Hematopoietic multipotent progenitor cell treated with erythropoietin and hydrocortisone succinate and interleukin-3 and kit ligand, for 17 days (in vitro differentiated cells): ENCODE measurements at regions not wholly inside any gene's neighbourhood (a gene's known extent, or its start where the extent isn't known, plus 50 kb on each side); places are given as distances from the start of the nearest gene placed in this dataset.

ENCODE experiments used
- DNase-seq: peaks from one replicate; pipeline ENCODE4 v3.0.0-alpha.2; 2015; ENCODE audit warnings: low spot score

DNA sequence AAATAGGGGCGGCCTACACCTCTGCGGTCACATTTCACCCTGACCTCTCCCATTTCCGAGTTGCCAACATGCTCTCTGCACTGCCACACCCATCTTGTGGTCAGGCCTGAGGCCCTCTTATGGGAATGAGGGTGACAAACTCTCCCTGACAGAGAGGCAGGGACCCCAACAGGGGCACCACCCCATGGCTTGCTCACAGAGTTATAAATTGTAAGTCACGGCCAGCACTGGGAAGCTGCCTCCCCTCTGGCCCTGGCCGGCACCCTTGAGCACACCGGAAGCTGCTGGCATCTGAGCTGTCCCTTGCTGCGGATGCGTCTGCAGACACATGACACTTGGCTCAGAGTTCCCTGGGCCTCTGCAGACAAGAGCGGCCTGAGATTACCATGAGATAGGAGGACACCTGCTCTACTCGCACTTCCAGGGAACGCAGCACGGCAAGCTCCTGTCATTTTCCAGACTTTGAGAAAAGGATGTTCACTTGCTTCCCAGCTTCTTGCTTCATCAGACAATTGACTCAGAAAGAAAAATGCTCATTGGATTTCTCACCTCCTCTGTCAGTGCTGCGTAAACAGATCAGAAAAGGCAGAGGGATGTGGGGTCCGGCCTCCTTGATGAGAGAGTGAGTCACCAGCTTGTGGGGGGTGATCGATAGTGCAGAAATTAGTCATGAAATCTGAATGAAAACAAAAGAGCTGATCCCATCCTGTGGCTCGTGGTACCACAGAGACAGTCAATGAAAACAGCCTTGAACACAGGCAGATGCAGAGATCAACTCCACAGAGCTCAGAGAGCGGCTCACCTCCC is 269.8 kb downstream of the SYK start:
- DNase-seq, result no peak

GRCh38 chr9:91073049-91073810 is 271.6 kb downstream of the SYK start:
- no peak for DNase-seq

DNA sequence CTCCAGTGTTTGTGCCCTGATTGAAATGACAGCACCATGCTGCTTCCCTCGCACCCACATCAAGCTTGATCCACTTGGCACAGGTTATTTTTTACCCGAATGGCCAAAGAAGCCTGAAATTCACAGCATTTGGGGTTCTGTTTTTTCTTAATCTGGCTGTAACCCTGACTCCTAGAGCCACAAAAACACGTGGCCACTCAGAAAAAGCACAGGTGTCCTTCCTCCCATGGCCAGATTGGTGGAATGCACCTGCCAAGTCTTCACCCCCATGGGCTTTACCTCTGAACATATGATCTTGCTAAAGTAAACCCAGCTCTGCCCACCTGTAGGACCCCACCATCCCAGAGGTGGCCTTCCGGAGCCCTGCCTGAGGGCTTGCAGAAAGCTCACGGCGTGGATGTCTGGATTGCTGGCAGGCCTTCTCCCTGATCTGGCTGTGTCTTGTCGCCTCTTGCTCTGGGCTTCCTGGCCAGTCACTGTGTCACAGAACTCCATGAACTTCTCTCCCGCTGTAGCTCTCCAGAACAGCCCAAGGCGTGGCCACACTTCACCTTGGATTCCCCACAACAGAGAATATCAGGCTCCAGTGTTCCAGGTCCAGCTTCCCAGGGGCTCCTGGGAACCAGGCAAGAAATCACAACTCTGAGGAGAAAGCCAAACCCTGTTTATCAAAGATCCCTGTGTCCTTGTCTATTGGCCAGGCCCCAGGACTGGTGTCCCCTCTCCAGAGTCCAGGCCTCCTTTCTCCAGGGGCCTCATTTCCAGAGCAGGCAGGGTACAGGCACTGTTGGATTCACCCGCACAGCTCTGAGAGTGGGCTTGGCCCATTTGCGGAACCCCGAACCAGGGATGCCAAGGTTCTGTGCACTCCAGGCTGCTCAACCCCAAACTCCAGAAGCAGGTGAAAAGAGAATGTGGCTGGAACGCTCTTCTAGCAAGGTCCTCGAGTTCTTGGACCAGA is 272.5 kb downstream of the SYK start:
- DNase-seq, result no peak

DNA sequence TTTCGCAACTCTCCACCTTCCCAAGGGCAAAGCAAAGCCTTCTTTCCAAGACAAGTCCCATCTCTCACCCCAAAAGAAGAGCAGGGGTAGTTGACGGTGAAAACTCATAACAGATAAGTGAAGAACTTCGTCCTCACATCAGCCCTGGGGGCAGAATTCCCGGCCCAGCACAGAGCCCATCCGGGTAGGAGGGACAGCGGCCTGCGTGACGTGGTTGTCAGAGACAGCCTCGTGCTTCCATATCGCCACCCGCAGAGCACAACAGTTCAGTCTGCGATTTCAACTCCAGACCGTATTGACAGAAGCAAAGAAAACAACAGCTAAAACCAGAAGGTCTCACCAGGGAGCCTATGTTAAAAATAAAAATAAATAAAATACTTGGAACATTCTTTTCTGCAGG is 273.2 kb downstream of the SYK start:
- DNase-seq, result no peak

- DNase-seq, result no peak
Measured at GRCh38 chr9:91075279-91075678, 273.7 kb downstream of the SYK start.

GRCh38 chr9:91077624-91078368 is 276.2 kb downstream of the SYK start:
- DNase-seq, result no peak

- no peak for DNase-seq
Measured at GRCh38 chr9:91078369-91078695, 276.7 kb downstream of the SYK start.

- DNase-seq, result no peak
Measured at GRCh38 chr9:91082731-91083130, 279.0 kb downstream of the AUH start.

- no peak for DNase-seq
Measured at GRCh38 chr9:91084896-91085516, 276.7 kb downstream of the AUH start.

GRCh38 chr9:91085517-91086291 is 276.0 kb downstream of the AUH start:
- DNase-seq, result no peak

DNA sequence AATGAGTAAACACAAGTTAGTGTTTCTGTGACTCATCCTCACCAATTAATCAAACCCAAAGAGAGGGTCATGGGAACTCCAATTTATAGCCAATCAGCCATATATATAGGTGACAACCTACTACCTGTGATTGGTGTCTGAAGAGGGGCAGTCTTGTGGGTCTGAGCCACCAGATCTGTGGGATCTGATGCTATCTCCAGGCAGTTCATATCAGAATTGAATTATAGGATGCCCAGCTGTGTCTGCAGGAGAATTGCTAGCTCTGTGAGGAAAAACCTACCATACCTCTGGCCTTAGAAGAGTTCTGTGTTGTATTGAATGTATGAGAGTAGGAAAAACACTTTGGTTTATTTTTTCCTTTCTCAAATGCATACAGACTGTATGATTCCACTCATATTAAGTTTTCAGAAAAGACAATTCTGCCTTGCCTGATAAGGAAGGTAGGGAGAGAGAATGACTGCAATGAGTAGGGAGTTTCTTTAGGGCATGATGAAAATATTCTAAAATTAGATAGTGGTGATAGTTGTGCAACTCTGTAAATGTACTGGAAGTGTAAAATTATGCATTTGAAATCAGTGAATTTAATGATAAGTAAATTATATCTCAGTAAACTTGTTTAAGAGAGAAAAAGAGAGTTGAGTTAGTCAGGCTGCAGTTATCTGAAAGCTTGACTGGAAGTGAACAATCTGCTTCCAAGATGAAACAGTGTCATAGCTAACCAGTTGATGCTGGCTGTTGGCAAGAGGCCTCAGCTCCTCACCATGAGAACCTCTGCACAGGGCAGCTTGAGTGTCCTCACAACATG is 274.9 kb downstream of the AUH start:
- DNase-seq, result no peak

- DNase-seq, result no peak
Measured at GRCh38 chr9:91087462-91087759, 274.3 kb downstream of the AUH start.

GRCh38 chr9:91089405-91090129 is 272.2 kb downstream of the AUH start:
- DNase-seq, result no peak

- DNase-seq, result no peak
Measured at GRCh38 chr9:91090130-91090410, 271.6 kb downstream of the AUH start.

DNA sequence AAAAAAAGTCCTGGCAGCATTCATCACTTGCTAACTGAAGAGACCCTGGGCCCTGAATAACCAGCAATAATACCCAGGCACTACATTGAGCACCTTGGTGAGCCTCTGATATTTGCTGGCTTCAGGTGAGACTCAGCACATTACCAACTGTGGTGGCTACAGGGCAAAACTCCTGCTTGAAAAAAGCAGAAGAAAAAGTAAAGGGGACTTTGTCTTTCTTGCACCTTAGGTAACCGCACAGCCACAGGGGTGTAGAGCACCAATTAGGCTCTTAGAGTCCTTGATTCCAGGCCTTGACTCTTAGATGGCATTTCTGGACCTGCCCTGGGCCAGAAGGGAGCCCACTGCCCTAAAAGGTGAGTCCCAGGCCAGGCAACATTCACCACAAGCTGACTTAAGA is 269.5 kb downstream of the AUH start:
- DNase-seq, result no peak

- DNase-seq, result no peak
Measured at GRCh38 chr9:91094324-91095088, 267.2 kb downstream of the AUH start.

DNA sequence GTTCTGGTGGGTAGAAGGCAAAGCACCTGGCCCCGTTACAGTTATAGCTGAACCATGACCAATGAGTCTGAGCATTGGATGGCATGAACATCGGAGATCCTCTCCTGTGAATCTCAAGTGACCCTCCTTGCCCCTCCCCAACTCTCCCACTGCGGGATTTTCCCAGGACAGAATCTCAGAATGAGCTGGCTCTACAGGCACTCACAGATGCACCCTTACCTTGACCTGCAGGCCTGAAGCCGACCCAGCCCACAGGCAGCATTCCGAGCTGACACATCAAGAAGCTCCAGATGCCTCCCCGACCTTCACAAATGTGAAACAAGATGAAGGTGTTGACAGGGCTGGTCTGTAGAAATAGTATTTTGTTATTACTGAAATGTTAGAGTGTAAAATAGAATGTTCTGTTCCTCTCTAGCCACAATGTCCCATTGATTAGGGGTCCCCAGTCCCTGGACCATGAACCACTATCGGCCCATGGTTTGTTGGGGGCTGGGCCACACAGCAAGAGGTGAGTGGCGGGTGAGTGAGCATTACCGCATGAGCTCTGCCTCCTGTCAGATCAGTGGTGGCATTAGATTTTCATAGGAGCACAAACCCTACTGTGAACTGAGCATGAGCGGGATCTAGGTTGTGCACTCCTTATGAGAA is 263.4 kb downstream of the AUH start:
- no peak for DNase-seq

DNA sequence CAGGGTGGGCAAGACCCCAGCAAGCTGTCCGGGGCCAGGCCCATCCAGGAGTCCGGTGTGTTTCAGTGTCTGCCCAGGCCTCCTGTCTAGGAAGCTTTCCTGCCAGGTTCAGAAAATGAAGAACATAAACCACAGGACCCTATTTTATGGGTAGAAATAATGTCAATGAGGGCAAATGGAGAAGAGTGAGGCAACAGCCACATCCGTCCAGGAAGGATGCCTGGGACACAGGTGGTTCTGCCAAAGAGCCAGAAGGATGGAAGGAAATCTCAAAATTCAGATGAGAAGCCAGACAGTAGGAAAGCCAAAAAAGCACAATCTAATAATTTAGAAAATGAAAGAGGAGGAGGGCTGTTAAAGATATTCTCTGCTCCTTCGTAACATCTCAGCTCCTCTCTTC is 262.3 kb downstream of the AUH start:
- DNase-seq, result no peak
